ENCODE measurements at regions not wholly inside any gene's neighbourhood (a gene's known extent, or its start where the extent isn't known, plus 50 kb on each side); places are given as distances from the start of the nearest gene placed in this dataset.
"Not testable (repeated sequence)": the region's sequence is repeated elsewhere in the genome, so short reads cannot be mapped to it uniquely, and the experiment has no call there.

DNA sequence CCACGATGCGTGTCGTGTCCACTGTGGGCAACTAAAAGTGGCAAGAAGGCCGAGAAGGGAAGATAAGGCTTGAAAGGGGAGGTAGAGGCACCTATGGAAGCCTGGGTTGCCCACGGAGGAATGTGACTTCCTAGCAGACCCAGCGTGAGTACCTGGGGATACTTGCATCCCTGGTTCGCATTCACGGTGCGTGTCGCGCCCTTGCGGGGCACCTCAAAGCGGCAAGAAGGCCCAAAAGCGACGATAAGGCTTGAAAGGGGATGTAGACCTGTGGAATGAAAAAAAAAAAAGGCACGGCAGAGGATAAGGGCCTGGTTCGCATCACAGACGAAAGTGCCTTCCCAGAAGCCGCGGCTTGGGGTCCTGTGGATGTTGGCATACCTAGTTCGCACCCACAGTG, 282.9 kb downstream of the ALG10 start:
- FAIRE-seq, result no peak

DNA sequence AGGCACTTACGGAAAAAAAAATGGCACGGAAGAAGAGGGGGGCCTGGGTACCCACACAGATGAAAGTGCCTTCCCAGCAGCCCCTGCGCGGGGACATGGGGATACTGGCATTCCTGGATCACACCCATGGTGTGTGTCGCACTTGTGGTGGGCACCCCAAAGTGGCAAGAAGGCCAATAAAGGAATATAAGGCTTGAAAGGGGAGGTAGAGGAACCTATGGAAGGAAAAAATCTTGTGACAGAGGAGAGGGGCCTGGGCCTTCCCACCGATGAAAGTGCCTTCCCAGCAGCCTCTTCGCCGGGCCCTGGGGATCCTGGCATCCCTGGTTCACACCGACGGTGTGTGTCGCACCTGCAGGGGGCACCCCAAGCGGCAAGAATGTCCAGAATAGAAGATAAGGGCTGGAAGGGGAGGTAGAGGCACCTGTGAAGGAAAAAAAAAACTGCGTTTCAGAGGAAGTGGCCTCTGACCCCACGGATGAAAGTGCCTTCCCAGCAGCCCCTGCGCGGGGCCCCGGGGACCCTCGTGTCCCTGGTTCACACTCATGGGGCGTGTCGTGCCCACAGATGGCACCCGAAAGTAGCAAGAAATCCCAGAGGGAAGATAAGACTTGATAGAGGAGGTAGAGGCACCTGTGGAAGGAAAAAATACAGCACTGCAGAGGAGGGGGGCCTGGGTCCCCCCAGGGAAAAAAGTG, 284.0 kb downstream of the ALG10 start:
- FAIRE-seq, result no peak

DNA sequence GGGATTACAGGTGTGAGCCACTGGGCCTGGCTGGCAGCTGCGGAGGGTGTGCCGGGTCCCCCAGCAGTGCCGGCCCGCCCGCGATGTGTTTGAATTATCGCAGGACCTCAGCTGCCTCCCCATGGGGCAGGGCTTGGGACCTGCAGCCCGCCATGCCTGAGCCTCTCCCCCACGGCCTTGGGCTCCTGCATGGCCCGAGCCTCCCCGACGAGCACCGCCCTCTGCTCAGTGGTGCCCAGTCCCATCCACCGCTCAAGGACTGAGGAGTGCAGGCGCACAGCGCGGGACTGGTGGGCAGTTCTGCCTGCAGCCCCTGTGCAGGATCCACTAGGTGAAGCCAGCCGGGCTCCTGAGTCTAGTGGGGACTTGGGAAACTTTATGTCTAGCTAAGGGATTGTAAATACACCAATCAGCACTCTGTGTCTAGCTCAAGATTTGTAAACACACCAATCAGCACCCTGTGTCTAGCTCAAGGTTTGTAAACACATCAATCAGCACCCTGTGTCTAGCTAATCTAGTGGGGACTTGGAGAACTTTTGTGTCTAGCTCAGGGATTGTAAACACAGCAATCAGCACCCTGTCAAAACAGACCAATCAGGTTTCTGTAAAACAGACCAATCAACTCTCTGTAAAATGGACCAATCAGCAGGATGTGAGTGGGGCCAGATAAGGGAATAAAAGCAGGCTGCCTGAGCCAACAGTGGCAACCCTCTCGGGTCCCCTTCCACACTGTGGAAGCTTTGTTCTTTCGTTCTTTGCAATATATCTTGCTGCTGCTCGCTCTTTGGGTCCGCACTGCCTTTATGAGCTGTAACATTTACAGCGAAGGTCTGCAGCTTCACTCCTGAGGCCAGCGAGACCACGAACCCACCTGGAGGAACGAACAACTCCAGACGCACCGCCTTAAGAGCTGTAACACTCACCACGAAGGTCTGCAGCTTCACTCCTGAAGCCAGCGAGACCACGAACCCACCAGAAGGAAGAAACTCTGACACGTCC, 287.8 kb downstream of the ALG10 start:
- not testable (repeated sequence) for FAIRE-seq

DNA sequence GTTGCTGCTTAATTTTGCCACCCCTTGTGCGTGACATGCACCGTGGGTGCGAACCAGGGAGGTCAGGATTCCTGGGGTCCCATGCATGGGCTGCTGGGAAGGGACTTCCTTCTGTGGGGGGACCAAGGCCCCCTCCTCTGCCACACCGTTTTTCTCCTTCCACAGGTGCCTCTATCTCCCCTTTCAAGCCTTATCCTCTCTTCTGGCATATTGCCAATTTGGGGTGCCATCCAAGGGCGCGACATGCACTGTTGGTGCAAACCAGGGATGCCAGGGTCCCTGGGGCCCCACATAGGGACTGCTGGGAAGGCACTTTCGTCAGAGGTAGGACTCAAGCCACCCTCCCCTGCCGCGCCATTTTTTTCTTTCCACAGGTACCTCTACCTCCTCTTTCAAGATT, 289.0 kb downstream of the ALG10 start:
- no peak for FAIRE-seq

DNA sequence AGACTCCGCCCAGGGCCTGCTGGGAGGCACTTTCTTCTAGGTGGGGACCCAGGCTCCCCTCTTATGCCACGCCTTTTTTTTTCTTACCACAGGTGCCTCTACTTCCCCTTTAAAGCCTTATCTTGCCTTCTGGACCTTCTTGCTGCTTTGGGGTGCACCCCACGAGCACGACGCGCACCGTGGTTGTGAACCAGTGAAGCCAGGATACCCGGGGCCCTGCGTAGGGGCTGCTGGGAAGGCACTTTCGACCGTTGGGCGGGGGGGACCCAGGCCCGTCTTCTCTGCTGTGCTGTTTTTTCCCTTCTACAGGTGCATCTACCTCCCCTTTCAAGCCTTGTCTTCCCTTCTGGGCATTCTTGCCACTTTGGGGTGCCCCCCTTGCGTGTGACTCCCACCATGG, 305.4 kb downstream of the ALG10 start:
- FAIRE-seq, result no peak

DNA sequence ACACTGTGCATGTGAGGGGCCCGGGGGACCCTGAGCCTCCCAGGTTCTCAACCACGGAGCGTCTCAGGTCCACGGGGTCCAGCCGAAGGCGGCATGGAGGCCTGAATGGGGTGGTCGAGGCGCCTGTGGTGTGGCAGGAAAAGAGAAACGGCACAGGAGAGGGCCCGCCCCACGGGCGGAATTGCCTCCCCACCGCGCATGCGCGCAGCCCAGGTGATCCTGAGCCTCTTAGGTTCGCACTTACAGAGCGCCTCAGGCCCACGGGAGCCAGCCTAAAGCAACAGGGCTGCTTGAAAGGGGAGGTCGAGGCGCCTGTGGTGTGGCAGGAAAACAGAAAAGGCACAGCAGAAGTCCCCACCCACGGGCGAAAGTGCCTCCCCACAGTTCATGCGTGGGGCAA, 311.0 kb downstream of the ALG10 start:
- no peak for FAIRE-seq

DNA sequence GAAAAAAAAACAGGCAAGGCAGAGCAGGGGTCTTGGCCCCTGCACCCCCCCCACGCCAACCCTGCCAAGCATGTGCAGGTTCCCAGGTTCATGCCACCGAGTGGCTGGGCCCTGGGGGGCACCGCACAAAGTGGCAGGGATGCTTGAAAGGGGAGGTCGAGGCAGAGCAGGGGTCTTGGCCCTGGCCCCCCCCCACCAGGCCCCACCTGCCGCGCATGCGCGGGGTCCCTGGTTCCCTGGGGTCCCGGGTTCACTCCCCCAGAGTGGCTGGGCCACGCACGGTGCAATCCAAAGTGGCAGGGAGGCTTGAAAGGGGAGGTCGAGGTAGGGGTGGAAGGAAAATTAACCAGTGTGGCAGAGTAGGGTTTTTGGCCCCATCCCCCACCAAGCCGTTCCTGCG, 312.2 kb downstream of the ALG10 start:
- no peak for FAIRE-seq

DNA sequence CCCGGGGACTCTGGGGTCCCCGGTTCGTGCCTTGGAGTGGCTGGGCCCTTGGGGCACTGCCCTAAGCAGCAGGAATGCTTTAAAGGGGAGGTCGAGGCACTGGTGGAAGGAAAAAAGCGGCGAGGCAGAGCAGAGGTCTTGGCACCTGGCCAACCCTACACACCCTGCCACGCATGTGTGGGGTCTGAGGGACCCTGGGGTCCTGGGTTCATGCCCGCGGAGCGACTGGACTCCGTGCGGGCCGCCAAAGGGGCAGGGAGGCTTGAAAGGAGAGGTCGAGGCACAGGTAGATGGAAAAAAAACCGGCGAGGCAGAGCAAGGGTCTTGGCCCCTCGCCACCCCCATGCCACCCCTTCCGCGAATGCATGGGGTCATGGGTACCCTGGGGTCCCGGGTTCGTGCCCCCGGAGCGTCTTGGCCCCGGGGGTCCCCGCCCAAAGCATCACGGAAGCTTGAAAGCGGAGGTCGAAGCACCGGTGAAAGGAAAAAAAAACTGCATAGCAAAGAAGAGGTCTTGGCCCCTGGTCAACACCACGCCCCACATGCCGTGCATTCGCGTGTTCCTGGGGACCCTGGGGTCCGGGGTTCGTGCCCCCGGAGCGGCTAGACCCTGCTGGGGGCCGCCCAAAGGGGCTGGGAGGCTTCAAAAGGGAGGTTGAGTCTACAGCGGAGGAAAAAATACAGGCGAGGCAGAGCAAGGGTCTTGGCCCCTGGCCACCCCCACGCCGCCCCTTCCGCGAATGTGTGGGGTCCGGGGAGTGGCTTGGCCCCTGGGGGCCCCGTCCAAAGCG, 312.9 kb downstream of the ALG10 start:
- FAIRE-seq, result no peak

DNA sequence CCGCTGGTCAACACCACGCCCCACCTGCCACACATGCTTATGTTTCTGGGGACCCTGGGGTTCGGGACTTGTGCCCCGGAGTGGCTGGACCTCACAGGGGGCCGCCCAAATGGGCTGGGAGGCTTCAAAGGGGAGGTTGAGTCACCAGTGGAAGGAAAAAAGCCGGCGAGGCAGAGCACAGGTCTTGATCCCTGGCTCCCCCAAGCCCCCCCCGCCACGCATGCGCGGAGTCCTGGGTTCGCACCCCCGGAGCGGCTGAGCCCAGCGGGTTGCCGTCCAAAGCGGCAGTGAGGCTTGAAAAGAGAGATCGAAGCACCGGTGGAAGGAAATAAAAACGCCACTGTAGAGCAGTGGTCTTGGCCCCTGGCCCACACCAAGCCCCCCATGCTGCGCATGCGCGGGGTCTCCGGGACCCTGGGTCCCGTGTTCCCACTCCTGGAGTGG, 313.5 kb downstream of the ALG10 start:
- FAIRE-seq, result no peak

DNA sequence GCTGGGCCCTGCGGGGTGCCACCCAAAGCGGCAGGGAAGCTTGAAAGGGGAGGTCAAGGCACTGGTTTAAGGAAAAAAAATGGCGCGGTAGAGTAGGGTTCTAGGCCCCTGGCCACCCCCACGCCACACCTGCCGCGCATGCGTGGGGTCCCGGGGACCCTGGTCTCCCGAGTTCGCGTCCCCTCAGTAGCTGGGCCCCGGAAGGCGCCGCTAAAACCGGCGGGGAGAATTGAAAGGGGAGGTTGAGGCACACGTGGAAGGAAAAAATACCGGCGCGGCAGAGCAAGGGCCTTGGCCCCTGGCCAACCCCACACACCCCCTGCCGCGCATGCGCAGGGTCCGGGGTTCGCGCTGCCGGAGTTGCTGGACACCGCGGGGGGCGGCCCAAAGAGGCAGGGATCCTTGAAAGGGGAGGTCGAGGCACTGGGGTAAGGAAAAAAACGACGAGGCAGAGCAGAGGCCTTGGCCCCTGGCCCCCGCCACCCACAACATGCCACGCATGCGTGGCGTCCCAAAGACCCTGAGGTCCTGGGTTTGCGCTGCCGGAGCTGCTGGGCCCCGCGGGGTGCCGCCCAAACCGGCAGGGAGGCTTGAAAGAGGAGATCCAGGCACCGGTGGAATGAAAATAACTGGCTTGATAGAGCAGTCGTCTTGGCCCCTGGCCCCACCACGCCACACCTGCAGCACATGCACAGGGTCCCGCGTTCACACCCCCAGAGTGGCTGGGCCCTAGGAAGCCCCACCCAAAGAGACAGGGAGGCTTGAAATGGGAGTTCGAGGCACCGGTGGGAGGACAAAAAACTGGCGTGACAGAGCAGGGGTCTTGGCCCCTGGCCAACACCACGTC, 314.5 kb downstream of the ALG10 start:
- FAIRE-seq, result no peak

DNA sequence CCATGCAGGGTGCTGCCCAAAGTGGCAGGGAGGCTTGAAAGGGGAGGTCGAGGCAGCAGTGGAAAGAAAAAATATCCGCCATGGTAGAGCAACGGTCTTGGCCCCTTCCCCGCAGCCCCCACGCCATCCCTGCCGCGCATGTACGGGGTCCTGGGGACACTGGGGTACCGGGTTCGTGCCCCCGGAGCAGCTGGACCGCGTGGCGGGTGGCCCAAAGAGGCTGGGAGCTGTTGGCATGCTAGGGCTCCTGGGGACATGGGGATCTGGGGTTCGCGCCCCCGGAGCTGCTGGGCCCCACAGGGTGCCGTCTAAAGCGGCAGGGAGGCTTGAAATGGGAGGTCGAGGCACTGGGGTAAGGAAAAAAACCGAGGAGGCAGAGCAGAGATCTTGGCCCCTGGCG, 316.5 kb downstream of the ALG10 start:
- FAIRE-seq, result no peak

DNA sequence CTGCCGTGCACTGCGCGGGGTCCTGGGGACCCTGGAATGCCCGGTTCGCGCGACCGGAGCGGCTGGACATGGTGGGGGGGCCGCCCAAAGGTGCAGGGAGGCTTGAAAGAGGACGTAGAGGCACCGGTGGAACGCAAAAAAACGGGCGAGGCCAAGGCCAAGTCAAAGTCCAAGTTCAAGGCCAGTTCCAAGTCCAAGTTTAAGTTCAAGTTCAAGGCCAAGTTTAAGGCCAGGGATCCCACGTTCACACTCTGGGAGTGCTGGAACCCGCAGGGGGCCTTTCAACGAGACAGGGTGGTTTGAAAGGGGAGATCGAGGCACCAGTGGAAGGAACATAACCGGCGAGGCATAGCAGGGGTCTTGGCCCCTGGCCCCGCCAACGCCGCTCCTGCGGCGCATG, 317.6 kb downstream of the ALG10 start:
- FAIRE-seq, result no peak

DNA sequence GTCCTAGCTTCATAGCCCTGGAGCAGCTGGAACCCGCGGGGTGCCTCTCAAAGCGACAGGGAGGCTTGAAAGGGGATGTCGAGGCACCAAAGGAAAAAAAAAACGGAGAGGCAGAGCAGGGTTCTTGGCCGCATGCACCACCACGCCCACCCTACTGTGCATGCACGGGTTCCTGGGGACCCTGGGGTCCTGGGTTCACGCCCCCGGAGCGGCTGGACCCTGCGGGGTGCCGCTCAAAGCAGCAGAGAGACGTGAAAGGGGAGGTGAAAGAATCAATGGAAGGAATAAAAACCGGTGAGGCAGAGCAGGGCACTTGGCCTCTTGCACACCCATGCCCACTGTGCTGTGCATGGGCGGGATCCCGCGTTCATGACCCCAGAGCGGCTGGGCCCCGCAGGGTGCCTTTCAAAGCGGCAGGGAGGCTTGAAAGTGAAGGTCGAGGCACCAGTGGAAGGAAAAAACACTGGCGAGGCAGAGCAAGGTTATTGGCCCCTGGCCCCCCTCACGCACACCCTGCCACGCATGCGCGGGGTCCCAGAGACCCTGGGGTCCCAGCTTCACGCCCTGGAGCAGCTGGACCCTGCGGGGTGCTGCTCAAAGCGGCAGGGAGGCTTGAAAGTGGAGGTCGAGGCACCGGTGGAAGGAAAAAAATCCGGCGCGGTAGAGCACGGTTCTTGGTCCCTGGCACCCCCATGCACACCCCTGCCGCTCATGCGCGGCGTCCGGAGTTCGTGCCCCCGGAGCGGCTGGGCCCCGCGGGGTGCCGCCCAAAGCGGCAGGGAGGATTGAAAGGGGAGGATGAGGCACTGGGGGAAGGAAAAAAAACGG, 318.5 kb downstream of the ALG10 start:
- FAIRE-seq, result no peak

DNA sequence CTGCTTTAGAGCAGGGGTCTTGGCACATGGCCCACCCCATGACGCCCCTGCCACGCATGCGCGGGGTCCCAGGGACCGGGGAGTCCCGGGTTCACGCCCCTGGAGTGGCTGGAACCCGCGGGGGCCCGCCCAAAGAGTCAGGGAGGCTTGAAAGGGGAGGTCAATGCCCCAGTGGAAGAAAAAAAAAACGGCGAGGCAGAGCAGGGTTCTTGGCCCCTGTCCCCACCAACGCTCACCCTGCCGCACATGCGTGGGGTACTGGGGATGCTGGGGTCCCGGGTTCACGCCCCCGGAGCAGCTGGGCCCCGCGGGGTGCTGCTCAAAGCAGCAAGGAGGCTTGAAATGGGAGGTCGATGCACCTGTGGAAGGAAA, 319.1 kb downstream of the ALG10 start:
- FAIRE-seq, result no peak

DNA sequence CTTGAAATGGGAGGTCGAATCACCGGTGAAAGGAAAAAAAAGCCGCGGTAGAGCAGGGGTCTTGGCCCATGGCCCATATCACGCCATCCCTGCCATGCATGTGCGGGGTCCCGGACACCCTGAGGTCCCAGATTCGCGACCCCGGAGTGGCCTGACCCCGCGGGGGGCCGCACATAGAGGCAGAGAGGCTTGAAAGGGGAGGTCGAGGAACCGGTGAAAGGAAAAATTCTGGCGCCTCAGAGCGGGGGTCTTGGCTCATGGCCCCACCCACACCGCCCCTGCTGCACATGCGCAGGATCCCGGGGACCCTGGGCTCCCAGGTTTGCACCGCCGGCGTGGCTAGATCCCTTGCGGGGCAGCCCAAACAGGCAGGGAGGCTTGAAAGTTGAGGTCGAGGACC, 319.8 kb downstream of the ALG10 start:
- no peak for FAIRE-seq

DNA sequence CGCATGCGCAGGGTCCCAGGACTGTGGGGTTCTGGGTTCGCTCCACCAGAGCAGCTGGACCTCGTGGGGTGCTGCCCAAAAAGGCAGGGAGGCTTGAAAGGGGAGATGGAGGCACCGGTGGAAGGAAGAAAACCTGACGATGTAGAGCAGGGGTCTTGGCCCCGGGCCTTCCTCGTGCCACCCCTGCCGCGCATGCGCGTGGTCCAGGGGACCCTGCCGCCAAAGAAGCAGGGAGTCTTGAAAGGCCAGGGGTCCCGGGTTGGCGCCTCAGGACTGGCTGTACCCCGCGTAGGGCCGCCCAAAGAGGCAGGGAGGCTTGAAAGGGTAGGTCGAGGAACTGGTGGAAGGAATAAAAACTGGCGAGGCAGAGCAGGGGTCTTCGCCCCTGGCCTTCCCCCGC, 321.0 kb downstream of the ALG10 start:
- FAIRE-seq, result no peak

DNA sequence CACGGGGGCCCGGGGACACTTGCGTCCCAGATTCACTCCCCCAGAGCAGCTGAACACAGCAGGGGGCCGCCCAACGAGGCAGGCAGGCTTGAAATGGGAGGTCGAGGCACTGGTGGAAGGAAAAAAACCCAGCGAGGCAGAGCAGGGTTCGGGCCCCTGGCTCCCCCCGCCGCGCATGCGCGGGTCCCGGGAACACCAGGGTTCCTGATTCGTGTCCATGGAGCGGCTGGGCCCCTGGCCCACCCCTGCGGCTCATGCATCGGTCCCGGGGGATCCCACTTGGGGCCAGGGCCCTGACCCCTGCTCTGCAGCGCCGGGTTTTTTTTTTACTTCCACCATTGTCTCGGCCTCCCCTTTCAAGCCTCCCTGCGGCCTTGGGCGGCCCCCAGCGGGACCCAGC, 321.5 kb downstream of the ALG10 start:
- no peak for FAIRE-seq

DNA sequence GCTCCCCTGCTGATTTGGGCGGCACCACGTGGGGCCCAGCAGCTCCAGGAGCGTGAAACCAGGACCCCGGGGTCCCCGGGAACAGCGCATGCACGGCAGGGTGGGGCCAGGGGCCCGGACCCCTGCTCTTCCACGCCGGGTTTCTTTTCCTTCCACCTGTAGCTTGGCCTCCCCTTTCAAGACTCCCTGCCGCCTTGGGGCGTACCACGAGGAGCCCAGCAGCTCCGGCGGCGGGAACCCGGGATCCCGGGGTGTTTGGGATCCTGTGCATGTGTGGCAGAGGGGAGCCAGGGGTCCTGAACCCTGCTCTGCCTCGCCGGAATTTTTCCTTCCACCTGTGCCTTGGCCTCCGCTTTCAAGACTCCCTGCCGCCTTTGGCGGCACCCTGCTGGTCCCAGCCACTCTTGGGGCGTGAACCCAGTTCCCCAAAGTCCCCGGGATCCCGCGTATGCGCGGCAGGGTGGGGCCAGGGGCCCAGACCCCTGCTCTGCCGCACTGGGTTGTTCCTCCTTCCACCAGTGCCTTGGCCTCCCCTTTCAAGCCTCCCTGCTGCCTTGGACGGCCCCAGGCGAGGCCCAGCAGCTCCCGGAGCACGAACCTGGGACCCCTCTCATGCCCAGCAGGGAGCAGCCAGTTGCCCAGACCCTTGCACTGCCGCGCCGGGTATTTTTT, 322.7 kb downstream of the ALG10 start:
- FAIRE-seq, result no peak

DNA sequence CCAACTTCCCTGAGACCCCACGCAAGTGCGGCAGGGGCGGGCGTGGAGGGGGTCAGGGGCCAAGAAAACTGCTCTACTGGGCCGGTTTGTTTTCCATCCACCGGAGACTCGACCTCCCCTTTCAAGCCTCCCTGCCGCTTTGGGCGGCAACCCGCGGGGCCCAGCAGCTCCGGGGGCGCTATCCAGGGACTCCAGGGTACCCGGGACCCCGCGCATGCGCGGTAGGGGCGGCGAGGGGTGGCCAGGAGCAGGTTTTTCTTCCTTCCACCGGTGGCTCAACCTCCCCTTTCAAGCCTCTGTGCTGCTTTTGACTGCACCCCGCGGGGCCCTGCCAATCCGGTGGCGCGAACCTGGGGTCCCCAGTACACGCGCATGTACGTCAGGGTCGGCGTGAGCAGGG, 323.5 kb downstream of the ALG10 start:
- FAIRE-seq, result no peak

DNA sequence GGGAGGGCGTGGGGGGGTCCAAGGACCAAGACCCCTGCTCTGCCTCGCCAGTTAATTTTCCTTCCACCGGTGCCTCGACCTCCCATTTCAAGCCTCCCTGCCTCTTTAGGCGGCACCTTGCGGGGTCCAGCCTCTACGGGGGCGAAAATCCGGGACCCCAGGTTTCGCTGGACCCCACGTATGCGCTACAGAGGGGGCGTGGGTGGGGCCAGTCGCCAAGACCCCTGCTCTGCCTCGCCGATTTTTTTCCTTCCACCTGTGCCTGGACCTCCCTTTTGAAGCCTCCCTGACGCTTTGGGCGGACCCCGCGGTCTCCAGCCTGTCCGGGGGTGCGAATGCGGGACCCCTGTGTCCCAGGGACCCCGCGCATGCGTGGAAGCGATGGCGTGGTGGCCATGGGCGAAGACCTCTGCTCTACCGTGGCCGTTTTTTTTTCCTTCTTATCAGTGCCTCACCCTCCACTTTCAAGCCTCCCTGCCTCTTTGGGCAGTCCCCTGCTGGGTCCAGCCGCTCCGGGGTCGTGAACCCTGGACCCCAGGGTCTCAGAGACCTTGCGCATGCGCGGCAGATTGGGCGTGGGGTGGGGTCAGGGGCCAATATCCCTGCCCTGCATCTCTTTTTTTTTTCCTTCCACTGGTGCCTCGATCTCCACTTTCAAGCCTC, 324.2 kb downstream of the ALG10 start:
- FAIRE-seq, result no peak

Data from endometrium (tissue), 2 donors.